HG03139 (cell line): ENCODE measurements at regions not wholly inside any gene's neighbourhood (a gene's known extent, or its start where the extent isn't known, plus 50 kb on each side); places are given as distances from the start of the nearest gene placed in this dataset.

ENCODE experiments used
- ATAC-seq: cut with Tn5 transposase; IDR thresholded peaks from one replicate; pipeline ENCODE4 v1.9.1; 2021; ENCODE audit not compliant: unreplicated experiment

- ATAC-seq: no peak
Observed at GRCh38 chr4:130563185-130563888, 1467.4 kb downstream of the C4orf33 start.

GRCh38 chr4:130563889-130564418 lies 1468.0 kb downstream of the C4orf33 start:
- no peak for ATAC-seq

GRCh38 chr4:130568746-130569145 lies 1472.8 kb downstream of the C4orf33 start:
- no peak for ATAC-seq

- no peak for ATAC-seq
Observed at GRCh38 chr4:130573742-130574141, 1477.8 kb downstream of the C4orf33 start.

GRCh38 chr4:130574215-130574614 lies 1478.3 kb downstream of the C4orf33 start:
- ATAC-seq: no peak

- no peak for ATAC-seq
Observed at GRCh38 chr4:130576218-130576617, 1480.3 kb downstream of the C4orf33 start.

GRCh38 chr4:130591091-130591490 lies 1495.1 kb downstream of the C4orf33 start:
- ATAC-seq: no peak

- ATAC-seq: no peak
Observed at GRCh38 chr4:130600706-130601105, 1504.8 kb downstream of the C4orf33 start.

- no peak for ATAC-seq
Observed at GRCh38 chr4:130603043-130603442, 1507.1 kb downstream of the C4orf33 start.

GRCh38 chr4:130608121-130608520 lies 1512.2 kb downstream of the C4orf33 start:
- ATAC-seq: no peak

- ATAC-seq: no peak
Observed at GRCh38 chr4:130628531-130628930, 1532.6 kb downstream of the C4orf33 start.

- ATAC-seq: no peak
Observed at GRCh38 chr4:130632731-130633604, 1537.0 kb downstream of the C4orf33 start.

- ATAC-seq: no peak
Observed at GRCh38 chr4:130636486-130636885, 1540.5 kb downstream of the C4orf33 start.

- ATAC-seq: no peak
Observed at GRCh38 chr4:130640592-130640991, 1544.6 kb downstream of the C4orf33 start.

- no peak for ATAC-seq
Observed at GRCh38 chr4:130646886-130647285, 1550.9 kb downstream of the C4orf33 start.

GRCh38 chr4:130648570-130648969 lies 1552.6 kb downstream of the C4orf33 start:
- no peak for ATAC-seq

- no peak for ATAC-seq
Observed at GRCh38 chr4:130653842-130654241, 1557.9 kb downstream of the C4orf33 start.

GRCh38 chr4:130659320-130659719 lies 1563.4 kb downstream of the C4orf33 start:
- ATAC-seq: no peak

- no peak for ATAC-seq
Observed at GRCh38 chr4:130668859-130669258, 1572.9 kb downstream of the C4orf33 start.

GRCh38 chr4:130675266-130675665 lies 1579.3 kb downstream of the C4orf33 start:
- no peak for ATAC-seq

GRCh38 chr4:130689181-130689580 lies 1593.2 kb downstream of the C4orf33 start:
- no peak for ATAC-seq

GRCh38 chr4:130698251-130698650 lies 1602.3 kb downstream of the C4orf33 start:
- ATAC-seq: no peak
